Ishikawa (cell line): ENCODE measurements at regions not wholly inside any gene's neighbourhood (a gene's known extent, or its start where the extent isn't known, plus 50 kb on each side); places are given as distances from the start of the nearest gene placed in this dataset.

Experiments used
- CEBPB ChIP-seq: IDR thresholded peaks from 2 replicates; pipeline ENCODE4 v1.6.1; 2012
- CREB1 ChIP-seq: IDR thresholded peaks from 2 replicates; pipeline ENCODE4 v1.6.1; 2012; ENCODE audit warnings: low read depth
- EGR1 ChIP-seq: IDR thresholded peaks from 2 replicates; pipeline ENCODE4 v1.6.1; 2012
- EP300 ChIP-seq: IDR thresholded peaks from 2 replicates; pipeline ENCODE4 v1.6.1; 2012; ENCODE audit warnings: borderline replicate concordance
- FOXM1 ChIP-seq: IDR thresholded peaks from 2 replicates; pipeline ENCODE4 v1.6.1; 2012; ENCODE audit warnings: low read depth, borderline replicate concordance
- MAX ChIP-seq: IDR thresholded peaks from 2 replicates; pipeline ENCODE4 v1.6.1; 2012
- NFIC ChIP-seq: IDR thresholded peaks from 2 replicates; pipeline ENCODE4 v1.6.1; 2012
- RAD21 ChIP-seq: IDR thresholded peaks from 2 replicates; pipeline ENCODE4 v1.6.1; 2012; ENCODE audit warnings: low read depth
- REST ChIP-seq: IDR thresholded peaks from 2 replicates; pipeline ENCODE4 v1.6.1; 2012; ENCODE audit warnings: low read depth, mild to moderate bottlenecking
- TAF1 ChIP-seq: IDR thresholded peaks from 2 replicates; pipeline ENCODE4 v1.6.1; 2012; ENCODE audit warnings: low read depth, mild to moderate bottlenecking
- TCF12 ChIP-seq: IDR thresholded peaks from 2 replicates; pipeline ENCODE4 v1.6.1; 2012; ENCODE audit warnings: low read depth
- TEAD4 ChIP-seq: IDR thresholded peaks from 2 replicates; pipeline ENCODE4 v1.6.1; 2012
- YY1 ChIP-seq: IDR thresholded peaks from 2 replicates; pipeline ENCODE4 v1.6.1; 2012; ENCODE audit warnings: low read depth
- ZBTB7A ChIP-seq: IDR thresholded peaks from 2 replicates; pipeline ENCODE4 v1.6.1; 2012; ENCODE audit warnings: low read depth
- TF ChIP-seq, protein P1 (sequence below): IDR thresholded peaks from 2 replicates; pipeline ENCODE4 v1.6.1; 2012

GRCh38 chr10:30701451-30702173 is 72.1 kb upstream of the LYZL2 start:
- no peak for TF ChIP-seq NFIC
- TF ChIP-seq FOXM1: no peak
- TF ChIP-seq CEBPB: no peak
- TF ChIP-seq RAD21: no peak
- TF ChIP-seq EP300: no peak
- TF ChIP-seq, protein P1, sequence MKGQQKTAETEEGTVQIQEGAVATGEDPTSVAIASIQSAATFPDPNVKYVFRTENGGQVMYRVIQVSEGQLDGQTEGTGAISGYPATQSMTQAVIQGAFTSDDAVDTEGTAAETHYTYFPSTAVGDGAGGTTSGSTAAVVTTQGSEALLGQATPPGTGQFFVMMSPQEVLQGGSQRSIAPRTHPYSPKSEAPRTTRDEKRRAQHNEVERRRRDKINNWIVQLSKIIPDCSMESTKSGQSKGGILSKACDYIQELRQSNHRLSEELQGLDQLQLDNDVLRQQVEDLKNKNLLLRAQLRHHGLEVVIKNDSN: no peak
- no peak for TF ChIP-seq ZBTB7A
- TF ChIP-seq EGR1: no peak
- TF ChIP-seq REST: no peak

- TF ChIP-seq EGR1 (no peak), TCF12 (no peak), FOXM1 (no peak), RAD21 (no peak), NFIC (no peak), CREB1 (no peak), YY1 (no peak)
- TF ChIP-seq, protein P1: no peak
Observed at GRCh38 chr10:30697806-30698205, 68.3 kb upstream of the LYZL2 start.

- TF ChIP-seq TAF1 (no peak), MAX (no peak), EP300 (no peak), REST (no peak), NFIC (no peak), CREB1 (no peak), ZBTB7A (no peak), TEAD4 (no peak), CEBPB (no peak), EGR1 (no peak), YY1 (no peak), RAD21 (no peak)
- TF ChIP-seq, protein P1: no peak
Observed at GRCh38 chr10:30694518-30695228, 65.1 kb upstream of the LYZL2 start.

DNA sequence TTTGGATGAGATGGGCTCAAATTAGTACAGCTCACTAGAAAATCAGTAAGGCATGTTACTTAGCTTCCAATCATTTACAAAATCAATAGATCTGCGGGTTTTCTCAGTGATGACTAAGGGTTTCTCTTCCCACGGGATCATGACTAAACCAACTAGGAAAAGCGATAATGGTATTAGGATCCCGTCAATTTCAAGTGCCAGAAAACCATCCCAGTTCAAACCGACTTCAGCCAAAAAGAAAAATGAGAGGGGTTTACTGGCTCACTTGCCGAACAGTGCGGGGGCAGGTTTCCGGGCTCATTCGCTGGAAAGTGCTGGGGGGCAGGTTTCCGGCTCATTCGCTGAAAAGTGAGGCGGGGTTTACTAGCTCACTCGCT is 62.1 kb upstream of the LYZL2 start:
- no peak for TF ChIP-seq FOXM1
- TF ChIP-seq EP300: no peak

GRCh38 chr10:30688456-30688855 is 58.9 kb upstream of the LYZL2 start:
- TF ChIP-seq MAX: no peak
- TF ChIP-seq FOXM1: no peak
- no peak for TF ChIP-seq YY1
- TF ChIP-seq CEBPB: no peak
- TF ChIP-seq EGR1: no peak
- no peak for TF ChIP-seq NFIC
- TF ChIP-seq CREB1: no peak
- no peak for TF ChIP-seq ZBTB7A
- TF ChIP-seq, protein P1: no peak
- no peak for TF ChIP-seq TEAD4
- TF ChIP-seq REST: no peak
- TF ChIP-seq EP300: no peak
- TF ChIP-seq TAF1: no peak
